Fibroblast of the aortic adventitia (primary cell): ENCODE measurements at regions not wholly inside any gene's neighbourhood (a gene's known extent, or its start where the extent isn't known, plus 50 kb on each side); places are given as distances from the start of the nearest gene placed in this dataset.
"Not testable (repeated sequence)": the region's sequence is repeated elsewhere in the genome, so short reads cannot be mapped to it uniquely, and the experiment has no call there.

ENCODE experiments used
- DNase-seq: peaks from one replicate; pipeline ENCODE4 v3.0.0-alpha.2; 2010; ENCODE audit warnings: low read depth
- H3K4me3 ChIP-seq: 2 replicates; pipeline ENCODE4 v1.5.1; 2011; ENCODE audit warnings: low read depth, mild to moderate bottlenecking, control low read depth, low read length, moderate library complexity
- TF ChIP-seq, protein P1 (sequence below): IDR thresholded peaks from 2 replicates; pipeline ENCODE4 v1.5.1; 2011; ENCODE audit warnings: mild to moderate bottlenecking, low read length, control low read depth, inconsistent platforms; ENCODE audit not compliant: insufficient read depth

DNA sequence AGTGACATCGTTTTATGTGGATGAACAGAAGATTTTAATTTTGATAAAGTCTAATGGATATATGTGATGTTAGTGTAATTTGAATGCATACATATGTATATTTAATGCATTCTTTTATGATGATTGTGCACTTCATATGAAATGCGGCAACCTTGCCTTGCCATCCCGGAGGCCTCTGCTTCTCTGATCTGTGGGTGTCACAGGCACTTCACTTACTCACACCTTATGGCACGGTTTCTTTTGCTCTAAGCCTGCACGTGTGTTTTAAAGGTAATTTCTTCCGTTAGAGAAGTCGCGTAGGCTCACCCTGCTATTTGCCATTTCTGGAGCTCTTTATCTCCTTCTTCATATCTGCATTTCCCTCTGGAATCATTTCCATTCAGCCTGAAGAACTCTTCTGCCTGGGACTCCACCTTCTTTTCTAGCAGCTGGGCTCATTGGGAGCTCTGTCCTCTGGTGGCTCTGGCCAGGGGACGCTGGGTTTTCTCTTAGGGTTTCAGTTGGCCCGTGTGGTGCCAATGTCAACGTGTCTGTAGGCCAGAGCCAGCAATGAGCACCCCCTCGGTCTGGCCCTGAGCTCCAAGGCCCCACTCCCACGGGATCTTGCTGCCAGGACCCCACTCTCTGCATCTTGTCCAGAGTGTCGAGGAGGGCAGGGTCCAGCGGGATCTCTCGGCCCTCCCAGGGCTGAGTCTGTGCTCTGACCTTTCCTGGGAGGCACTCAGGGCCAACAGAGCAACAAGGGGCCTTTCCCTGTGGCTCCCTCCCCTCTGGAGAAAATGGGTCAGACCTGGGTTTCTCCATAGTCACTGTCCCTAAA lies 97.3 kb downstream of the RTP5 start:
- DNase-seq = no peak
- H3K4me3 ChIP-seq = no peak overlapping the region
- TF ChIP-seq, protein P1, sequence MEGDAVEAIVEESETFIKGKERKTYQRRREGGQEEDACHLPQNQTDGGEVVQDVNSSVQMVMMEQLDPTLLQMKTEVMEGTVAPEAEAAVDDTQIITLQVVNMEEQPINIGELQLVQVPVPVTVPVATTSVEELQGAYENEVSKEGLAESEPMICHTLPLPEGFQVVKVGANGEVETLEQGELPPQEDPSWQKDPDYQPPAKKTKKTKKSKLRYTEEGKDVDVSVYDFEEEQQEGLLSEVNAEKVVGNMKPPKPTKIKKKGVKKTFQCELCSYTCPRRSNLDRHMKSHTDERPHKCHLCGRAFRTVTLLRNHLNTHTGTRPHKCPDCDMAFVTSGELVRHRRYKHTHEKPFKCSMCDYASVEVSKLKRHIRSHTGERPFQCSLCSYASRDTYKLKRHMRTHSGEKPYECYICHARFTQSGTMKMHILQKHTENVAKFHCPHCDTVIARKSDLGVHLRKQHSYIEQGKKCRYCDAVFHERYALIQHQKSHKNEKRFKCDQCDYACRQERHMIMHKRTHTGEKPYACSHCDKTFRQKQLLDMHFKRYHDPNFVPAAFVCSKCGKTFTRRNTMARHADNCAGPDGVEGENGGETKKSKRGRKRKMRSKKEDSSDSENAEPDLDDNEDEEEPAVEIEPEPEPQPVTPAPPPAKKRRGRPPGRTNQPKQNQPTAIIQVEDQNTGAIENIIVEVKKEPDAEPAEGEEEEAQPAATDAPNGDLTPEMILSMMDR = no peak

DNA sequence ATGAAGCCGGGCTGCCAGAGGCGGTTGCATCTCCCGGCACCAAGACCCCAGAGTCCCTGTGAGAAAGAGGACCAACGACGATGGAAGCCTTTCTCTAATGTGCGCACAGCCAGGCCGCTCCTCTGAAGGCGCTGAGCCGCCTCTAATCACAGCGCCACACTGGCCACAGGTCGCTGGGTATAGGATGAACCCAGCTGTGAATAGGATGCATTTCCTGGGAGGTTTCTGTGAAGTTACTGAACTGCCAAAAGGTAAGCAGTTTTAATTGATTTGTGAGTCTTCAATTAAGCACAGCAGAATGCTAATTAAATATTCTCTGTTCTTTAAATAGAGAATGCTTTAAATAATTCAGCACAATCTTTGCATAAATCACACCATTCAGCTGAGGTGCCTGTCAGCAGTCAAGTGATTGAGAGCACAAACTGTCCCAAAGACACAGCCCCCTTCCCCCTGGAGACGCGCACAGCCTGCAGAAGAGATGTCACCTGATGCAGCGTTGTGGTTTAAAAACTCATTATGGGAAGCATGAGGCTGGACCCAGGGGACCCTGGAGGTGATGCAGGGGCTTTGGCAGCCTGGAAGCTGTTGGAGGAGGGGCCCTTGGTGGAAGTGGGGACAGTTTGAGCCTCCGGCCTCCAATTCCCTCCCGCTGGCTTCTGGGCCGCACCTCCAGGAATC lies 98.1 kb downstream of the RTP5 start:
- no peak for DNase-seq
- no peak overlapping the region for H3K4me3 ChIP-seq
- TF ChIP-seq, protein P1 = no peak

DNA sequence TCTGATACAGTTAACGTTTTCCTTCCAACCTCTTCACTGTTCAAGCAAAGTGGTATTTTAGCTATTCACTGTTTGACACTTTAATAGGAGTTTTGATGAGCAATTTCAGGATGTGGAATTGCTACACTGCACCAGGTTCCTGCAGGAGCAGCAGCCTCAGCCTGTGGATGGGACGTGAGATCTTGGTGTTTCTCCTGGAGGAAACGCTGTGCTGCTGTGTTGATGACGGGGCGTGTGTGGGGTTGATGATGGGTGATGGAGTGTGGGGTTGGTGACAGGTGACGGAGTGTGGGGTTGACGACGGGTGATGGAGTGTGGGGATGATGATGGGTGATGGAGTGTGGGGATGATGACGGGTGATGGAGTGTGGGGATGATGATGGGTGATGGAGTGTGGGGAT lies 98.9 kb downstream of the RTP5 start:
- H3K4me3 ChIP-seq = no peak overlapping the region
- no peak for DNase-seq
- TF ChIP-seq, protein P1 = no peak

DNA sequence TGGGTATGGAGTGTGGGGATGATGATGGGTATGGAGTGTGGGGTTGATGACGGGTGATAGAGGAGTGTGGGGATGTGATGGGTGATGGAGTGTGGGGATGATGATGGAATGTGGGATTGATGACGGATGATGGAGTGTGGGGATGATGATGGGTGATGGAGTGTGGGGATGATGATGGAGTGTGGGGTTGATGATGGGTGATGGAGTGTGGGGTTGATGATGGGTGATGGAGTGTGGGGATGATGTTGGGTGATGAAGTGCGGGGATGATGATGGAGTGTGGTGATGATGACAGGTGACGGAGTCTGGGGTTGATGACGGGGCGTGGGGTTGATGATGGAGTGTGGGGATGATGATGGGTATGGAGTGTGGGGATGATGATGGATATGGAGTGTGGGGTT lies 99.7 kb downstream of the RTP5 start:
- DNase-seq, H3K4me3 ChIP-seq: not testable (repeated sequence)

DNA sequence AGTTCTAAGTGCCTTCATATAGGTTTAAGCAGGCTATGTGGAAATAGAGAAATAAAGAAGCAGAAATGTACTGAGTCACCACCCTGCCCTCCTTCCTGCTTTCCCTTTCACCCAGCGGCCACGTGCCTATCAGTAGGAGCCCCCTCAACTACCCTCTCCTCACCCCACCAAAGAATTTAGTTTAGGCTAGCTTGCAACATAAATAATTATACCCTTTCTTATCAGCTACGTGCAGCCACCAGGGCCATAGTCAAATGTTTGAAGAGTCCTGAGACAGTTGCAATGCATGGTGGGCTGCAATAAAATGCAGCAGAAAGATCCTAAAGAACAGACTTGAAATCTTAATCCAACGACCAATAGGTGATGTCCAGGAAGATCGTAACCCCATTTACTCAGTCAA lies 101.2 kb downstream of the RTP5 start:
- no peak for DNase-seq
- H3K4me3 ChIP-seq = no peak overlapping the region
- TF ChIP-seq, protein P1 = no peak

DNA sequence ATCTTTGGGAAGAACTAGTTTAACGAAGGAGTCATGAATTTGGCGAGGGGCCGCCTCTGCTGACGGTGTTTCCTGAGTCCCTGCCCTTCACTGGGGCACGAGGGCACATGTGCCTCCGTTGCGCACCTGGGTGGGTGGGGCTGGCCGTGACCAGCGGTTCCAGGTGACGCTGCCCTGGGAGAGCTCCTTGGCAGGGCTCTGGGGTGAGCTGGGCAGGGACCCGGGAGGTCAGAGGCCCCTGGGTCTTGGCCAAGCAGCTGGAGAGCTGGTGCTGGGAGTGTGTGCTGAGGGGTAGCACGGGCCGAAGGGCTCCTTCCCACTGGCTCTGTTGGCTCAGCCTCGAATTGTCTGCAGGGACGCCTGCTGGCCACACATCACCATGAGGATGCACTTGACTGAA lies 104.6 kb downstream of the RTP5 start:
- DNase-seq = no peak
- H3K4me3 ChIP-seq = no peak overlapping the region
- TF ChIP-seq, protein P1 = no peak

DNA sequence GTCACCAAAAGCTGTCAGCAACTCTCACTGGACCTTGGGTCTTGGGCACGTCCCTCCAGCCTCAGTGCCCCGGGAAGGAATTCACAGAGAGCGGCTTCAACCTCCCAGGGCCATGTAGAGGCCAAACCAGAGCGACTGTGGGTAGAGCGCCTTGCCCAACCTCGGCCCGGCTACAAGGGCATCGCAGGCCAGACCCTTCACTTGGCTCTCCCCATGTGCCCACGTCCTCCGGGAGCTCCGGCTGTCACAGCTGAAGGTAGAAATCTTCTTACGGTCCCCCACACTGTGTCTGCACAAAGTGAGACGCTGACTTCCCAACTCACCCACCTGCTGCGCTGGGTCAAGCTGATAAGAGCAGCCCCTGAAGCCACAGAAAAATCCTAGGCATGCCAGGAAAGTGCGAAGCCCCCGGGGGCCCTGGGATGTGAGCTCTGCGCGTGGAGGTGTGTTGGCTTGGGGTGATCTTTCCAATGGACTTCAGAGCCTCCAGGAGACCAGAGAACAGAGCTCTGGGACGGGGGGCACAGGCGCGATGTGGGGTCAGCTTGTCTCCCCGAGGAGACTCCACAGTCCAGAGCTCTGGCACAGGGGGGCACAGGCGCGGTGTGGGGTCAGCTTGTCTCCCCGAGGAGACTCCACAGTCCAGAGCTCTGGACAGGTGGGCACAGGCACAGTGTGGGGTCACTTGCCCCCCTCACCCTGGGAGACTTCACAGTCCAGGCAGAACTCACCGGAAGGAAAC lies 105.5 kb downstream of the RTP5 start:
- TF ChIP-seq, protein P1 = no peak
- no peak for DNase-seq
- H3K4me3 ChIP-seq = no peak overlapping the region
